HG02938 (cell line): ENCODE measurements at regions not wholly inside any gene's neighbourhood (a gene's known extent, or its start where the extent isn't known, plus 50 kb on each side); places are given as distances from the start of the nearest gene placed in this dataset.
A peak's percentile ranks its signal among the peaks of the same experiment; 100 is the strongest.

Experiments
- ATAC-seq: cut with Tn5 transposase; IDR thresholded peaks from one replicate; pipeline ENCODE4 v1.9.1; 2021; ENCODE audit warnings: mild to moderate bottlenecking, moderate library complexity; ENCODE audit not compliant: unreplicated experiment

DNA sequence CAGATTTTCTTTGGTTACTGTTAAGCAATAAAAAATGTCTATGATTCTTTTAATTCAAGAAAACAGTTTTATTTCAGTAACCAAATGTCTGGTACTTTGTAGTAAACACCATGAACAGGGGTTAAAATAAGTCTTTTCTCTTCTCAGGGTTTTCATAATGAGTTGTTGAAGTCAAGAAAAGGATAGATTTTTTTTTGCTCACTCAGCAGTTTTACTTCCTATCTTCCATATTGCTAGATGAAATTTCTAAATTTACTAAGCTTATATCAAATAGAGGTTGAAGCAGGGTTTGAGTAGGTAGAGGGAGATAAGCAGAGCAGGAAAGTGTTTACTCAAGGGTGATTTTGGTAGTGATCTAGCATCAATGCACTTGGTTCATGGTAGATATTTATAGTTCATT, 1031.3 kb downstream of the C4orf33 start:
- ATAC-seq: no peak

DNA sequence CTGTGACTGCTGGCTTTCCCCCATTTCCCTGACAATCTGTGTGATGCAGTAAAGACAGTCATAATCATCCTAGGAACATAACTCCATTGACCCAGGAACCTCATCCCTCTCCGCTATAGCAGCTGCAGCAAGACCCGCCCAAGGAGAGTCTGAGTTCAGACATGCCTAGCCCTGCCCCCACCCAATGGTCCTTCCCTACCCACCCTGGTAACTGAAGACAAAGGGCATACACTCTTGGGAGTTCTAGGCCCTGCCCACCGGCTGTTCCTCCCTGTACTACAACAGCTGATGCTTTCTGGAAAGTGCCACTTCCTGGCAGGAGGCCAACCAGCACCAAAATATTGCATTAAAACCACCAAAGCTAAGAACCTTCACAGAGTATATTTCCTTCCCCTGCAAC, 1035.6 kb downstream of the C4orf33 start:
- ATAC-seq: no peak

DNA sequence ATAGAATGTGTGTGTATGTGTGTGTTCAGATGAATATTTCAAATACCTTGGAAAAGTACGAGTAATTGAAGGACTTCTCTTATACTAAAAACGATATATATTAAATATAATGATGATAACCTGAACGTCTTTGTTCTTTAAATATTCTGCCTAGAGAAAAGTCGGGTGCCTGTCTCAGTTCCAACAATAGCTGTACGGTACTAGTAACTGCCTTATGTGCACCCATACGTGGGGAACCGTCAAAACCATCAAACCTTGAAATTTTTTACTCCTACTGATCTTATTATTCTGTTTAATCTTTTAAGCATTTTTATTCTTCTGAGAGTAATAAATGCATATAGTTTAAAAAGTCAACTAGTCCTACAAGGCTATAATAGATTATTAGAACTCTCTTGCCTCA, 1045.7 kb downstream of the C4orf33 start:
- no peak for ATAC-seq

DNA sequence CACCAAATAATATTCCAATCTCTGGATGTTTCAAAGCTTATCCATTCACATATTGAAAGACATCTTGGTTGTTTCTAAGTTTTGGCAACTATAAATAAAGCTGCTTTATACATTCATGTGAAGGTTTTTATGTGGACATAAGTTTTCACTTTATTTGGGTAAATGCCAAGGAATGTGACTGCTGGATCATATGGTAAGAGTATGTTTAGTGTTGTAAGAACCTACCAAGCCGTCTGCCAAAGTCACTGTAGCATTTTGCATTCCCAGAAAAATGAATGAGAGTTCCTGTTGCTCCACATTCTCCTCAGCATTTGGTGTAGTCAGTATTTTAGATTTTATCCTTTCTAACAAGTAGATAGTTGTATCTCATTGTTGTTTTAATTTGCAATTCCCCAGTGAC, 1047.7 kb downstream of the C4orf33 start:
- no peak for ATAC-seq

DNA sequence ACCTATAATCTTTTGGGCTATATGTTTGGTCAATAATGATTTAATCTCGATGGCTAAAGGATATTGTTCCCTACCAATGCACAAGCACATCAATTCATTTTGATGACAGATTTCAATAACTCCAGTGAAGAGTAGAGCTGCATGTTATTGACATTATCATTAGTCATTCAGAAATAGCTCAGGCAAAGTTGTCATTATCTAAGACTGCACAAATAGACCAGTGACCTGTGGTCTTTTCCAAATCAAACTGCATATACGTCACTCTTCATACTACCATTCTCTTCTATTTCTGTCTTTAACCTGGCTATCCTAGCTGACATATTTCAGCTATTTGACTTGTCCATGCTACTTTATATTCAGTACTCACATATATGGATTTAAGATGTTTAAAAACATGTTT, 1050.8 kb downstream of the C4orf33 start:
- no peak for ATAC-seq

DNA sequence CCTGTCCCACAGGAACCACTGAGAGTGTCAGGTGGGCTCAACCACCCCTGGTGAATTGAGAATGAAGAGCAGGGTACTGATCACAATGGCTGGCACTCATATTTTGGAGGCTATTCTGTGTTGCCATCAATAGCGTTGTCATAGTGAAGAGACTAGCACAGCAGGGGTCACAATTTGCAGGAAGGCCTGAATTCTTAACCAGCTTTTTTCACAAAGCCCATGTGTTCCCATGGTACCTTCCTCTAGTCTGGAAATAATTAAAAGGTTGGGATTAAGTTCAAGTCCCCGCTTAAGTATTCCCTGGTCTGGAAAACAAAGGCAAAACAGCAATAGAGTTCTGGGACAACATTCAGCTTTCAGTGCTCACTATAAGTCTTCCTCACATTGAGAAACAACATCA, 1051.7 kb downstream of the C4orf33 start:
- ATAC-seq: no peak

DNA sequence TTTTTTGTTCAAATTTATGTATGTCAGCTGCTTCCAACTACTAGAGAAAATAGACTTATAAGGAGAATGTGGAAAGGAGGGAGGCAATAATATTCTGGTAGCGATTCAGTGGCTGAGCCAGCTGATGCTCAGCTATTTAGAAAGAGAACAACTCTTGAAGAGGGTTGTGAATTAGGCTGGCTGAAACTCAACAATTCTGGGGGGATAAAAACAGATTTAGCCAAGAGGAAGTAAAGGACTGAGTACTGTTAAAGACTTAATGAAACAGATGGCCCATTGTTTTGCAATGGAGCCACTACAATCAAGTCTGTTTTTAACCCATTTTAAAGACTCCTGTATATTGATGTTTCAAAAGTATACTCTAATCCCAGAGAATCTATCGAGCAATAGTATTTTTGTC, 1058.9 kb downstream of the C4orf33 start:
- no peak for ATAC-seq

DNA sequence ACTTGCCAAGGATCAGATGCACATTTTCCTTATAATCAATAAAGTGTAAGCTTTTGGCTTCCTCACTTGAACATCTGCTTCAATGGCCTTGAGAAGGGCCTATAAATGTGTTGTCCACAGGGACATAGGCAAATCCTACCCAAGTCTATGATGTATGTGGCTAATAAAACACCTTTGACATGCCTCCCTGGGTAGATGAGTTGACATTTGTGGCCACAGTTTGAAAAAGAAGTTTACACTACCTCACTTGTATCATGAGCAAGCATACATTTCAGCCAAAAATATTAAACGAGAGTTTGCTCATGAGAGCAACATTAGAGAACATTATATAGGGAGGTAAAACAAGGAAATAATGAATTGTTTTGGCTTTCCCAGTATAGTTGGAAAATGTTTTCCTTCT, 1067.7 kb downstream of the C4orf33 start:
- ATAC-seq: no peak

DNA sequence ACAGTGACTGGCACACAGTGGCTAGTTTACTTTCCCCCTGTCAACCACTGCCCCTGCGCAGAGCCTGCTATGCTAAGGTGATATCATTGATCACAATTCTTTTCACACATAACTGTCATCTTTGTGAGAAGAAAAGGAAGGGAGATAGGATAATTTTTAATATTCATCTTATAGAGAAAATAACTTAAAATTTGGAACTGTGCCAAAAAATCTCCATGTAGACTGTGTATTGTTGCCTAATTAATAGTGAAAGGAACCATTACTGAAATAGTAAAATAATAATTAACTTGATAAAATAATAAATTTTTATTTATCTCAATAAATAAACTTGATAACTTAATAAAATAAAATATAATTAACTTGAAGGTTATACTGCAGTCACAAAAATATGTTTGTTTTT, 1069.4 kb downstream of the C4orf33 start:
- no peak for ATAC-seq

DNA sequence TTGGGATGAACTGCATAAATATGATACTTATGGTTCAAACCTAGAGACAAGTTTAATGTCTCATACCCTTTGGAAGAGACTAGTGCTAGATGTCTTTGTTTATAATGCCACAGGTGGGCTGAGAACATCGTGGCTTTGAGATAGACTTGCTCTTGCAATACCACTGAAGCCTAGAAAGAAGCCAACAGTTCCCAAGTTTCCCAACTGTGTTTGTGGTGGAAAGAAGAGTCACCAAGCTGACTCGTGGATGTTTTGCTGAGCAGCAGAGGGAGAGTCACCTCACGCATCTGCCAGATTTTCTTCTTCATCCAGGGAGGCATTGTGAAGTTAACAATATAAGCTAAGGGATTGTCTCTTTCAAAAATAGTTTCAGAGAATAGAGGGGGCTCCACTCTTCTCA, 1076.2 kb downstream of the C4orf33 start:
- ATAC-seq: no peak

DNA sequence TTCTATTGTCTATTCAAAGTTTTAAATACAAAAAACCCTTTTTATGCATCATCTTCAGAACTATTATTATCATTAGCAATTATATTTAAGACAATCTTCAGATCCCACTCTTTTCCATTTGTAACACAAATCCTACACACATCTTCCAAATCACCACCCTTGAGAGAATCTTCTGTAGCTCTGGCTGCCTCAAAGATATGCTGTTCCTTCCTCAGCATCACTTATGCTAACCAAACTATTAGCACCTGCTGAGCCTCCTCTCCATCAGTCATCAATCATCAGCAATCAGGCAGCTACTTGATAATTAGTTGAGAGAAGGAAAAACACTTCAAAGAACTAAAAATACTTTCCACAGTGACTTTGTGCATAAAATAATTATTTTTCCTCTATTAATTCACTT, 1082.2 kb downstream of the C4orf33 start:
- ATAC-seq: no peak

DNA sequence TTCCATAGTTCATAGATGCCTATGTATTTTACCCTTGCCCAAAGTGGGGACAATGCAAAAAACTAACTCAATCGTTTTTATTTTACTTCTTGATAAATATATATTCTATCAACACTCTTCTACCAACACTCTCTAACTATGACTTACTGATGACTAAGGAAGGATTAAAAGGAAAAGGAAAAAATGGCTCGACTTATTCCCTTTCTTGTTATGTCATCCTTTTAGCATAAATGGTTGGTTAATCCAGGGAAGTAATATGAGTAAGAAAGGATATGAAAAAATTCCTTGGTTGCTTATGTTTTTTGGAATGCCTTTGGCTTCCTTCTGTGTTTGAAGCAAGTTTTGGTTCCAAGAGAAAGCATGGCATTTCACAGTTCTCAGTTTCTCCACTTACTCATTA, 1087.1 kb downstream of the C4orf33 start:
- ATAC-seq: no peak

DNA sequence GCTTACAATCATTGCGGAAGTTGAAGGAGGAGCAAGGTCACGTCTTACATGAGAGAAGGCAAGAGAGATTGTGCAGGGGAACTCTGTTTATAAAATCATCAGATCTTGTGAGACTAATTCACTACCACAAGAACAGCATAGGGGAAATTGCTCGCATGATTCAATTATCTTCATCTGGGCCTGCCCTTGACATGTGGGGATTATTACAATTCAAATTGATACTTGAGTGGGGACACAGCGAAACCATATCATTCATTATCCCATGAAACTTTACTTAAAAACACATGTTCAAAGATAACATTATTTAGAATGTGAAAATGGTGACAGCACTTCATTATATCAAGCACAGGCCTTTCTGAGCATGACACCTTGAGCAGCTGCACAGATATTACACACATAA, 1087.8 kb downstream of the C4orf33 start:
- ATAC-seq: no peak

DNA sequence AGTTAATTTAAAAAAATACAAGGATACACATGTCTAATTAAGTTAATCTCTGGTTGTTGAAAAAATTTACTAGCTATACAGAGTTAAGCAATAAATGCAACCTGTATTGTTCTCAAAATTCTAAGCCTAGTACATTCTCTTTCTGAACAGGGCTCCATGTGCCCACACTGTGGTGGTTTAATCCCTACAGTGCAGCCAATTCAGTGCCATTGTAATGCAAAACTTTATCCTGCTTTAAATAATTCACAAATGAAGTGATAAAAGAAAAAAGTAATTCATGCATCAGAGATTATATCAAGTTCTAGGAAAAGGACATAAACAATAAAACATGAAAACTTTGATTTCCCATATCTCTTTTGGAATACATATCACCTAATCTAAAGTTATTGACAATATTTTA, 1089.2 kb downstream of the C4orf33 start:
- ATAC-seq: no peak

DNA sequence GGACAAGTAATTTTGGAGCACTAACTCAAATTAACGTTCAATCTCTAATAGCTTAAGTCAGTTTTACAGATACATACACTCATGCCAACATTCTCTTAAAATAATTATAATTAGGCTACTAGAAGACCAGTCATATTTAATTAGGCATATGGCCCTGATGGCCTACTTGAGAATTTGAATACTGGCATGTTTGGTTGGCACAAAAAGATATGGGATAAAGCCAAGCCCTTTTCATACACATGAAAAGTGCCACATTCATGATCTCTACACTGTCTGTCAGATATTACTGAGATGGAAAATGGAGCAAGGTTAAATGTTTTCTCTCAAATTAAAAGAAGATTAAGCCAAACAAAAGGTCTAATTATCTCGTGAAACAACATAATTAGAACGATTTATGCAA, 1091.0 kb downstream of the C4orf33 start:
- no peak for ATAC-seq

DNA sequence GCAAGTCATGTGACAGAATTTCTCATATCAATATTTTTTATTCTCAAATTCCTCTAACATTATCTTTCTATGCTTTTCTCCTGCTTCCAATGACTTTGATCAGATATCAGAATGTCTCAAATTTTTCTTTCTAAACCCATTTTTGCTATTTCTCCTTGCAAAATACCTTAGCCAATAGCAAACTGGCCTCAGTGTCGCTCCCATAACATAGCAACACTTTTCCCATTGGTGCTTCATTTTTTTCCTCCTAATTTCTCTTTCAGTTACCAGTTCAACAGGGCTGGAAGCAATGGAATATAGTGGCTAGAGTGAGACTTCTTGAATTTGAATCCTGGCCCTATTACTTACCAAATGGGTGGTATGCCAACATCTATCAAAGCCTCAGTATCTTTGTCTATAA, 1091.6 kb downstream of the C4orf33 start:
- ATAC-seq: no peak

DNA sequence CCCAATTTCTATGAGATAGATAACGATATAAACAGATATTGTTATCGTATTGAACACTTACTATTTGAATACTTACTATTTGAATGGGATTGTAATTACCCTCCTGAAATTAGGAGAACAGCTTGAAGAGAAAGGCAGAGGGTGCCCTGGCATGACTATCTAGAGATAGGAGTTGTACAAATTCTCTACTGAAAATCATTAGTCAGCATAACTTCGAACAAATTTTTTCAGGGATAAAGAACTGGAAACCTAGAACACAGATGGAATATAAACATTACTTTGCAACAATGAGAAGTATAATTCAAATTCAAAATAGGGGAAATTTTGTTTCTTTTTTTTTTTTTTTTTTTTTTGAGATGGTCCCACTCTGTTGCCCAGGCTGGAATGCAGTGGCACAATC, 1096.8 kb downstream of the C4orf33 start:
- no peak for ATAC-seq

DNA sequence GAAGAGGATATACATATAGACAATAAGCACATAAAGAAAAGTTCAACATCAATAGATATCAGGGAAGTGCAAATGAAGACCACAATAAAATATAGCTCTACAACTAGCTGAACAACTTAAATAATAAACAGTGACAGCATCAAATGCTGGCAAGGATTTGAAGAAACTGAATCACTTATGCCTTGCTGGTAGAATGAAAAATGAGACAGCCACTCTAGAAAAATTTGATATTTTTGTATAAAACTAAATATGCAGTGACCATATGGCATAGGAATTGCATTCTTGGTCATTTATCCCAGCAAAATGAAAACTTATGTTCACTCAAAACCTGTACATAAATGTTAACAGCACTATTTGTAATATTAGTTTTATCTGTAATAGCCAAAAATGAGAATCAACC, 1102.0 kb downstream of the C4orf33 start:
- ATAC-seq: no peak

DNA sequence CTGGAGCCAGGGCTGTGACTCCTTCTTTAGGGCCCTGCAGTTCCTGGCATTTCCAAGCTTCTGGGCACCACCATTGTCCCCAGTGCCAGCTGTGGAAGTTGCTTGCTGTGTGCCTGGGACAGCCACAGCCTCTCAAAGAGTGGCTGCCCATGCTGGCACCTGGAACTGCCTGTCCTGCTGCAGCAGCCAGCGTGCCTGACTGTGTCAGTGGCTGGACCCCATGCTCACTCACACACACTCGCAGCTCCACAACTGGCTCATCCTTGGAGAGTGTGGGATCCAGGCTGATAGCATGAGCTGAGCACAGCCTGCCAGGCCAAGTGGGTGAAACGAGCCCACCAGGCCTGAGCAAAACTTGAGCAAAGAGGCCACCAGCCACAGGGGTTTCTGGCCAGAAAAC, 1107.6 kb downstream of the C4orf33 start:
- no peak for ATAC-seq

DNA sequence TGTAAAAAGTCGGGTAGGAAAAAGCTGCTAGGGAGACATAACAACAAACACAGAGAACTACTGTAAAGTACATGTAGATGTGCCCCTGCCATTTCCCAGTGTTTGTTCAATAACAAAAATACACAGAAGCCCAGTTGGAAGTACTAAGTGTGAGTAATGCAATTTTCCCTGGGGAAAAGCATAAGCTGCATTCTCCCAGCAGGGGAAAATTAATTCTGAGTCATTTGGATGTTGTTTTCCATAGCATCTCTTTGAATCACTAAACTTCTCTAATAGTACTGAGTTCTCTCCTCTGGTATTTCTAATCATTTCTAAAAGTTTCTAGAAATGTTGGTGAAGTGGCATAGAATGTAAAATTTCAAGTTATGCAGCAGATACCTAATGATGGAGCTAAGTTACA, 1114.9 kb downstream of the C4orf33 start:
- ATAC-seq: no peak

DNA sequence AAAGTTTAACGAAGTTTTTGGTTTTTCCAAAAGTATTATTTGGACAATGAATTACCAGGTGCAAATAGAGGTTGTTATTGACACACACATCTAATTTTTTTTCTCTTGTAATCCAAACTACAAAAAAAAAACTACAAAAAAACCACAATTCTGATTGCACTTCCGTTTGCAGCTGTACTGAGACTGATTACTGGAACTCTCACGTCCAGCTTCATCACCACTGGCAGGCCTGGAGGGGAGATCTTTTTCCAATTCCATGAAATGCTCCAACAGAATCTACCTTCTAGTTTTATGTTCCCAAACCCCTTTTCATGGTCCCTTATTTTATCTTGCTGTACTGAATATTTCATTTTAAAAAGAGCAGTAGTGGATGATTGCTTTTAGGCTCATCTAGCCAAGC, 1118.3 kb downstream of the C4orf33 start:
- no peak for ATAC-seq

DNA sequence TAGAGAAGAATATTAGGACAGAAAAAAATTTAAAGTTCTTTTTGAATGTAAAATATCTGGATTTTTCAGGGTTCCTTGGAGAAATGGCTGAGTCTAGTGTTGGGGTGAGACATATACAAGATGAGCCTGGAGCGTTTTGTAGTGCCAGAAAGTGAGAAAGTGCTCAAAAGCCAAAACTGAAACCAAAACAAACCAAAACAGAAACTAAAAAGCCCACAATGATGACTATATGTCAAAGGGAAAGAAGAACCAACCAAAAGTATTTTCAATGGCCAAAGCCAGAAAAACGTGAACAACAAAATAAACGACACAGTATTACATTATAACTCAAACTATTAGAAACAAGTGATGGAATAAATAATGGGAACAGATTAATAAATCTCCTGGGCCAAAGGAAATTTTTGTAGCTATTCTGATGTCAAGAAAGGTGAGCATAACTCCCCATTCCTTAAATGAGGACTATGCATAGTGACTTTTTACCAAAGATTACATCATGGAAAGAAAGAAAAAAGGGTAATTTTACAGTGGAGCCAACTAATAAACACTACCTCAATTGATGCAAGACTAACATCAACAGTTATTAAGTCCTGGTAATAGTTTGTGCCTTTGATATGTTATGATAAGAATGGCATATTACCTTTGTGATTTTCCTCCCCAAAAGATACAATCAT, 1137.6 kb downstream of the C4orf33 start:
- peak; percentile 100 for ATAC-seq

DNA sequence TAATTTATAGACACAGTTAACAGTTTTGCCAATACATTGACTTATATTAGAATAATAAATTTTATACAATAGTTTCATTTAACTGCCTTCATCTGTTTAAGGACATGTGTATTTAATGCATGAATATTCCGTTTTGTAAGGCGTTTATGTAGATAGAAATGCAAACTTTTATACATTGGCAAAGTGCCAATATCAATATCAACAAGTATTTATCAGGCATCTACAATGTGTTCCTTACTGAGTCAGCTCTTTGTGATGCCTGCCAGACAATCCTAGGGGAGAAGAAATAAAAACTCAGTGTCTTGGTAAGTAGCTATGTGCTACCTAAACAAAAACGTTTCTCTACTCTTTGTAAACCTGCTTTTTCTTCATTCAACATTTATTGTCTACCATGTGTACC, 1142.2 kb downstream of the C4orf33 start:
- ATAC-seq: no peak

DNA sequence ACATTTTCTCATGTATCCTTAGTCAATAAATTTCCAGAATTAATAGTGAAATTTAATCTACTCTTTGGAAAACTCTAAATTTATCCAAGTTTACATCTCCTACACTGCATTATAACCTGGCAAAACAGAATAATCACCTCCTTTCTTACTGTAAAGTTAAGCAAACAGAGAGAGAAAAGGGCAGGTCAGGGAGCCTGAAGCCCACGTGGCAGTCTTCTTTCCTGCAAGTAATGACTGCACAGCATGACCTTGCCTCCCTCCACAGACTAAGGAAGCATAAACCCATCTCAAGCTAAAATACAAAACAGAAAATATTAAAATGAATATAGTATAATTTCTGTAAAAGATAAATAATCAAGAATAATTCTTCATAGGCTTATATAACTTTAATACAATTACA, 1153.0 kb downstream of the C4orf33 start:
- ATAC-seq: no peak
